Keratinocyte (primary cell): ENCODE measurements at regions not wholly inside any gene's neighbourhood (a gene's known extent, or its start where the extent isn't known, plus 50 kb on each side); places are given as distances from the start of the nearest gene placed in this dataset.

Source experiments
- DNase-seq: peaks from one replicate; pipeline ENCODE4 v3.0.0-alpha.2; 2011; ENCODE audit warnings: low read depth, missing footprints, low spot score
- FAIRE-seq: peaks from 2 replicates; lab custom pipeline; 2011; peaks lifted over from hg19 to GRCh38; lab: Jason Lieb, UNC
- H2AFZ ChIP-seq: 2 replicates; pipeline ENCODE4 v1.6.0; 2012; ENCODE audit warnings: low read length, control low read depth, inconsistent platforms; ENCODE audit not compliant: control insufficient read depth
- H3K27ac ChIP-seq: 2 replicates; pipeline ENCODE4 v1.5.1; 2011; ENCODE audit warnings: low read length; ENCODE audit not compliant: control insufficient read depth, insufficient read depth
- H3K27me3 ChIP-seq: 3 replicates; pipeline ENCODE4 v1.6.0; 2011; ENCODE audit warnings: low read length; ENCODE audit not compliant: control insufficient read depth, insufficient read depth; ENCODE audit errors: extremely low read depth
- H3K36me3 ChIP-seq, 2 experiments: 2 replicates in 1 of 2; 3 replicates in 1 of 2; pipeline ENCODE4 v1.5.1; 2011; ENCODE audit warnings: low read length in 2 of 2, mild to moderate bottlenecking in 1 of 2; ENCODE audit not compliant: control insufficient read depth in 2 of 2, insufficient read depth in 2 of 2; ENCODE audit errors: extremely low read depth in 1 of 2
- H3K4me1 ChIP-seq: 3 replicates; pipeline ENCODE4 v1.5.1; 2011; ENCODE audit warnings: low read length; ENCODE audit not compliant: control insufficient read depth, insufficient read depth; ENCODE audit errors: extremely low read depth
- H3K4me2 ChIP-seq: 3 replicates; pipeline ENCODE4 v1.6.0; 2011; ENCODE audit warnings: low read depth, low read length; ENCODE audit not compliant: control insufficient read depth, insufficient read depth; ENCODE audit errors: extremely low read depth
- H3K4me3 ChIP-seq, 3 experiments: fragments of 200-600 bp in 1 of 3; sonication (generic) in 1 of 3; 2 replicates in 2 of 3; 3 replicates in 1 of 3; pipeline ENCODE4 v1.5.1; 2011 to 2016; ENCODE audit warnings: low read length in 3 of 3, mild to moderate bottlenecking in 3 of 3, control low read depth in 2 of 3, inconsistent platforms in 1 of 3, low read depth in 1 of 3, mixed read lengths in 1 of 3, mixed run types in 1 of 3, moderate library complexity in 1 of 3; ENCODE audit not compliant: control insufficient read depth in 2 of 3, insufficient read depth in 2 of 3; ENCODE audit errors: extremely low read depth in 1 of 3
- H3K79me2 ChIP-seq: 2 replicates; pipeline ENCODE4 v1.6.0; 2012; ENCODE audit warnings: low read length; ENCODE audit not compliant: control insufficient read depth, insufficient read depth
- H3K9ac ChIP-seq: 3 replicates; pipeline ENCODE4 v1.6.0; 2011; ENCODE audit warnings: low read length; ENCODE audit not compliant: control insufficient read depth, insufficient read depth; ENCODE audit errors: extremely low read depth
- H3K9me1 ChIP-seq: 3 replicates; pipeline ENCODE4 v1.6.0; 2011; ENCODE audit warnings: low read length; ENCODE audit not compliant: control insufficient read depth, insufficient read depth; ENCODE audit errors: extremely low read depth
- H3K9me3 ChIP-seq: 2 replicates; pipeline ENCODE4 v1.5.1; 2012; ENCODE audit warnings: low read depth, low read length; ENCODE audit not compliant: control insufficient read depth
- H4K20me1 ChIP-seq: 3 replicates; pipeline ENCODE4 v1.6.0; 2011; ENCODE audit warnings: low read length; ENCODE audit not compliant: control insufficient read depth, insufficient read depth; ENCODE audit errors: extremely low read depth
- CTCF ChIP-seq, 3 experiments: IDR thresholded peaks in 1 of 3; conservative IDR thresholded peaks in 1 of 3; optimal IDR thresholded peaks in 1 of 3; 2 replicates in 2 of 3; 3 replicates in 1 of 3; pipeline versions ENCODE3 to v1.5.1; 2011; ENCODE audit warnings: low read length in 3 of 3, mild to moderate bottlenecking in 3 of 3, moderate library complexity in 2 of 3, control low read depth in 1 of 3, inconsistent platforms in 1 of 3; ENCODE audit not compliant: insufficient read depth in 2 of 3; ENCODE audit errors: extremely low read depth in 1 of 3
- EZH2 ChIP-seq: IDR thresholded peaks from one replicate; pipeline ENCODE4 v1.6.1; 2012; ENCODE audit warnings: inconsistent platforms, mild to moderate bottlenecking, low read length, moderate library complexity
- dilution Hi-C: fragments of 300-500 bp; cut with MboI; formaldehyde crosslinking; loops from one replicate; pipeline ENCODE4 v1.7.0; 2020; ENCODE audit warnings: low sequenced_read_pairs; ENCODE audit not compliant: extremely low pct_ligation_motif_present

- Histone ChIP-seq H3K27ac (no peak overlapping the region), H3K36me3 (no peaks in the 10 kb centered on the region), H3K27me3 (no peaks in the 10 kb centered on the region), H3K9ac (no peak overlapping the region), H3K4me2 (no peak overlapping the region), H3K9me1 (no peaks in the 10 kb centered on the region), H3K4me3 (no peak overlapping the region), H2AFZ (no peak overlapping the region), H4K20me1 (no peaks in the 10 kb centered on the region), H3K9me3 (no peaks in the 10 kb centered on the region), H3K4me1 (no peaks in the 10 kb centered on the region), H3K79me2 (no peaks in the 10 kb centered on the region)
- FAIRE-seq (no peak), DNase-seq (no peak)
- TF ChIP-seq CTCF (optimal IDR thresholded peaks at IDR 0.05 in 1 of 3, IDR thresholded peaks at IDR 0.05 in 1 of 3, conservative IDR thresholded peaks at IDR 0.05 in 1 of 3; ENCODE audit: extremely low read depth in 1 of 3, insufficient read depth in 2 of 3, low read length in 3 of 3) (no peak), EZH2 (no peak)
- dilution Hi-C loops, result no loop called here
Observed at GRCh38 chr10:35972275-35972674, 330.2 kb upstream of the FZD8 start.

- Histone ChIP-seq H3K36me3 (no peaks in the 10 kb centered on the region), H3K27ac (no peak overlapping the region), H3K27me3 (no peaks in the 10 kb centered on the region), H3K4me3 (no peak overlapping the region), H3K79me2 (no peaks in the 10 kb centered on the region), H3K9ac (no peak overlapping the region), H2AFZ (no peak overlapping the region), H3K4me2 (no peak overlapping the region), H3K4me1 (no peaks in the 10 kb centered on the region), H3K9me3 (no peaks in the 10 kb centered on the region), H3K9me1 (no peaks in the 10 kb centered on the region), H4K20me1 (no peaks in the 10 kb centered on the region)
- DNase-seq, result no peak
- no peak for FAIRE-seq
- TF ChIP-seq CTCF (optimal IDR thresholded peaks at IDR 0.05 in 1 of 3, IDR thresholded peaks at IDR 0.05 in 1 of 3, conservative IDR thresholded peaks at IDR 0.05 in 1 of 3; ENCODE audit: extremely low read depth in 1 of 3, insufficient read depth in 2 of 3, low read length in 3 of 3) (no peak), EZH2 (no peak)
- dilution Hi-C loops, result no loop called here
Observed at GRCh38 chr10:35971397-35971796, 329.3 kb upstream of the FZD8 start.
